KOPT-K1 (cell line): ENCODE measurements at regions not wholly inside any gene's neighbourhood (a gene's known extent, or its start where the extent isn't known, plus 50 kb on each side); places are given as distances from the start of the nearest gene placed in this dataset.
A peak's percentile ranks its signal among the peaks of the same experiment; 100 is the strongest.

Source experiments
- H3K27ac ChIP-seq: fragments of 200-600 bp; sonication (generic); 2 replicates; pipeline ENCODE4 v1.5.1; 2016; ENCODE audit warnings: antibody characterized with exemption, mild to moderate bottlenecking, low read depth, low read length; ENCODE audit not compliant: poor library complexity, severe bottlenecking
- H3K36me3 ChIP-seq: fragments of 200-600 bp; sonication (generic); 2 replicates; pipeline ENCODE4 v1.5.1; 2017; ENCODE audit warnings: antibody characterized with exemption, mild to moderate bottlenecking, low read length, moderate library complexity; ENCODE audit not compliant: insufficient read depth
- H3K9me3 ChIP-seq: fragments of 200-600 bp; sonication (generic); 2 replicates; pipeline ENCODE4 v1.5.1; 2017; ENCODE audit warnings: antibody characterized with exemption, low read length, mild to moderate bottlenecking; ENCODE audit not compliant: insufficient read depth, poor library complexity, severe bottlenecking

GRCh38 chr15:70192041-70192440 lies 94.3 kb upstream of the TLE3 start:
- H3K27ac ChIP-seq, result no peak overlapping the region

GRCh38 chr15:70190965-70191364 lies 93.2 kb upstream of the TLE3 start:
- Histone ChIP-seq H3K27ac (no peak overlapping the region), H3K9me3 (no peaks in the 10 kb centered on the region), H3K36me3 (no peaks in the 10 kb centered on the region)

More at GRCh38 chr15:70192041-70192440, 94.3 kb upstream of the TLE3 start:
- H3K9me3 ChIP-seq, result no peaks in the 10 kb centered on the region
- H3K36me3 ChIP-seq, result no peaks in the 10 kb centered on the region

GRCh38 chr15:70189826-70190695 lies 92.3 kb upstream of the TLE3 start:
- no peaks in the 10 kb centered on the region for H3K36me3 ChIP-seq
- no peaks in the 10 kb centered on the region for H3K9me3 ChIP-seq
- H3K27ac ChIP-seq, result no peak overlapping the region

GRCh38 chr15:70188286-70188685 lies 90.6 kb upstream of the TLE3 start:
- H3K36me3 ChIP-seq, result no peaks in the 10 kb centered on the region
- H3K27ac ChIP-seq, result no peak overlapping the region
- no peaks in the 10 kb centered on the region for H3K9me3 ChIP-seq

GRCh38 chr15:70187331-70187730 lies 89.6 kb upstream of the TLE3 start:
- H3K27ac ChIP-seq, result no peak overlapping the region
- no peaks in the 10 kb centered on the region for H3K9me3 ChIP-seq
- H3K36me3 ChIP-seq, result no peaks in the 10 kb centered on the region

- Histone ChIP-seq H3K9me3 (no peaks in the 10 kb centered on the region), H3K36me3 (no peaks in the 10 kb centered on the region), H3K27ac (no peak overlapping the region)
These were observed 88.4 kb upstream of the TLE3 start for GRCh38 chr15:70186152-70186551.

- no peaks in the 10 kb centered on the region for H3K9me3 ChIP-seq
- no peak overlapping the region for H3K27ac ChIP-seq
- no peaks in the 10 kb centered on the region for H3K36me3 ChIP-seq
These were observed 87.6 kb upstream of the TLE3 start for GRCh38 chr15:70185251-70185711.

- no peaks in the 10 kb centered on the region for H3K9me3 ChIP-seq
- no peak overlapping the region for H3K27ac ChIP-seq
- H3K36me3 ChIP-seq, result no peaks in the 10 kb centered on the region
These were observed 85.4 kb upstream of the TLE3 start for GRCh38 chr15:70182858-70183695.

GRCh38 chr15:70181626-70182255 lies 84.0 kb upstream of the TLE3 start:
- Histone ChIP-seq H3K36me3 (no peaks in the 10 kb centered on the region), H3K9me3 (no peaks in the 10 kb centered on the region), H3K27ac (no peak overlapping the region)

- Histone ChIP-seq H3K36me3 (no peaks in the 10 kb centered on the region), H3K27ac (peak overlapping the region; percentile 25), H3K9me3 (no peaks in the 10 kb centered on the region)
These were observed 82.6 kb upstream of the TLE3 start for GRCh38 chr15:70180186-70180875.

GRCh38 chr15:70179309-70179892 lies 81.7 kb upstream of the TLE3 start:
- H3K27ac ChIP-seq, result no peak overlapping the region
- no peaks in the 10 kb centered on the region for H3K9me3 ChIP-seq
- H3K36me3 ChIP-seq, result no peaks in the 10 kb centered on the region

- Histone ChIP-seq H3K36me3 (no peaks in the 10 kb centered on the region), H3K27ac (no peak overlapping the region), H3K9me3 (no peaks in the 10 kb centered on the region)
These were observed 80.8 kb upstream of the TLE3 start for GRCh38 chr15:70178335-70179084.

GRCh38 chr15:70172566-70173225 lies 75.0 kb upstream of the TLE3 start:
- Histone ChIP-seq H3K9me3 (no peaks in the 10 kb centered on the region), H3K27ac (no peak overlapping the region)

More at GRCh38 chr15:70172566-70173225, 75.0 kb upstream of the TLE3 start:
- H3K36me3 ChIP-seq, result no peaks in the 10 kb centered on the region
